GM12874 (cell line): ENCODE measurements at regions not wholly inside any gene's neighbourhood (a gene's known extent, or its start where the extent isn't known, plus 50 kb on each side); places are given as distances from the start of the nearest gene placed in this dataset.
A peak's percentile ranks its signal among the peaks of the same experiment; 100 is the strongest.

Experiments used
- CTCF ChIP-seq: IDR thresholded peaks from 2 replicates; pipeline ENCODE4 v1.5.1; 2011; ENCODE audit warnings: low read depth, mild to moderate bottlenecking, control low read depth, low read length, moderate library complexity; ENCODE audit not compliant: insufficient read depth

- TF ChIP-seq CTCF = no peak
Observed at GRCh38 chr14:42545636-42546035, 939.0 kb downstream of the LRFN5 start.

GRCh38 chr14:42541535-42542001 lies 934.9 kb downstream of the LRFN5 start:
- no peak for TF ChIP-seq CTCF

- TF ChIP-seq CTCF = 0 out of 2 replicates have a peak, but pooled peaks have one; percentile 13
Observed at GRCh38 chr14:42535397-42535796, 928.7 kb downstream of the LRFN5 start.

DNA sequence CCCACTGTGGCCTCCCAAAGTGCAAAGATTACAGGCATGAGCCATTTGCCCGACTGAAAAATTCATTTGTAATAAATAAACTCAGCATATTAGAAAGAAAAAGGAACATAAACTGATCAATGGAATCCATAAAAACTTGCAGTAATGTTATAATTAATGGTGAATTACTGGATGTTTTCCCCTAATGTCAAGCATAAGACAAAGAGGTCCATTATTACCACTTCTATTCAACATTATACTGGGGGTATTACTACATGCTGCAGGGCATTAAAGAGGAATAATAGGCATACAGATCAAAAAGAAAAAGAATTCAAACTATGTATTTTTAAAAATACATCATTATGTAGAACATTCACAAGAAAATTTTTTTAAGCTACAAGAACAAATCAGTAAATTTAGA lies 926.8 kb downstream of the LRFN5 start:
- TF ChIP-seq CTCF = no peak

- no peak for TF ChIP-seq CTCF
Observed at GRCh38 chr14:42532194-42532593, 925.5 kb downstream of the LRFN5 start.

DNA sequence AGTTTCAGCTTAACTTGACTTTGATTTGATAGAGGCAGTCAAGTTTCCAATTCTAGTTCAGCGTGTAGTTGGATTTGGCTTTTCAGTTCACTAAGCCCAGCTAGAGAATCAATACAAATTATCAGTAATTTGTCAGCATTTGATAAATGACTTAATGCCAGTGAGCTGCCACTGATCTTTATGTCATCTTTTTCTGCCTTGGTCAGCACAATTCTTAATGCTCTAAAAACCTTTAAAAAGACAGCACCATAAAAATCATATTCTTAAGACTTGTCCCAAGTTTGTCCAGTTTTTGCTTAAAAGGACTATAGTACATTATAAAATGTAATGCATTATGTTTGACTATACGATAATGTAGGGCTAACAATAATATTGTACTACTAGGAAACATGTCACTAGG lies 920.5 kb downstream of the LRFN5 start:
- no peak for TF ChIP-seq CTCF

- TF ChIP-seq CTCF = no peak
Observed at GRCh38 chr14:42523666-42524065, 917.0 kb downstream of the LRFN5 start.

- no peak for TF ChIP-seq CTCF
Observed at GRCh38 chr14:42517806-42518500, 911.3 kb downstream of the LRFN5 start.
